Left ventricle myocardium superior (tissue), 1 donor: ENCODE measurements at regions not wholly inside any gene's neighbourhood (a gene's known extent, or its start where the extent isn't known, plus 50 kb on each side); places are given as distances from the start of the nearest gene placed in this dataset.
"Not testable (repeated sequence)": the region's sequence is repeated elsewhere in the genome, so short reads cannot be mapped to it uniquely, and the experiment has no call there.

ENCODE experiments used
- ATAC-seq: fragments of 200-7000 bp; cut with Tn5 transposase; one replicate; pipeline ENCODE4 v1.9.1; 2020; ENCODE audit warnings: mild to moderate bottlenecking, moderate library complexity
- DNase-seq: peaks from one replicate; pipeline ENCODE4 v3.0.0-alpha.2; 2020
- intact Hi-C: fragments of 100-400 bp; cut with micrococcal nuclease; formaldehyde crosslinking; loops from one replicate; pipeline ENCODE4 v1.11.0; 2022
- donor health status: DM: no; HTN: yes; CAD: no; lungs with severe emphysema.

GRCh38 chr2:52269696-52270485 is 1238.0 kb upstream of the NRXN1 start:
- ATAC-seq (no peak), DNase-seq (no peak)
- intact Hi-C loops: no loop called here

DNA sequence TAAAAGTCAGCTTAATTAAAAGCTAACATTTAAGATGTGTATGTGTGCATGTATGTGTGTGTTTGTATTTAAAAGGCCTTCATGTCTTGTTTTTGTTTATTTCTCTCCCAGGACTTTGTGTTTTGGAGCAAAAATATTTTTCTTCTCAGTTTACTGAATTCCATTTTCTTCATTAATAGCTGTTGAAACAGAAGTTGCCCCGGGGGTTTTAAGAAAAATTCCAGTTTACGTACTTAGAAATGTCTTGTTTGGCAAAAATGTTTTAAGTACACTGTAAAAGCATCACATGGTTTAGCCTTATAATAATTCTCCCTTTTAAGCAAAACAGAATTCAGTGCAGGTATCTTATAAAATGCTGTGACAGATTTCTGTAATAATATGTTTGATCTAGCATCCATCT is 1233.0 kb upstream of the NRXN1 start:
- ATAC-seq (no peak), DNase-seq (no peak)
- intact Hi-C loops: no loop called here

DNA sequence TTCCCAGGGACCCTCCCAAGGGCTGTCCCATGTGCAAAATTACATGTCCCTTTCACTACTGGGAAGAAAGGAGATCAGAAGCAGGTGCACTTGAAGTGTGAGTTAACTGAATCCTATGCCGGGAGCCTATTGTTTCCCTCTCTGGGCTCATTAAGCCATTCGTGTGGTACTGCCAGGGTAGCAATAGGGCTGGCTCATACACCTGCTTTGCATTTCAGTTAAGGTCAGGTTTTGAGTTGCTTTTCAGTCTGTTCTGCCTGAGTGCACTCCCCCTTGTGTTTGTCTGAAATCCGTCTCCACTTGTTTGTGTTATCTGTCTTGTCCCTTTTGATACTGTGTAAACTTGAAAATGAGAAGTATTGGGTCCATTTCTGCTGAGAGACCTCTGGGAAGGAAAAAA is 1232.6 kb upstream of the NRXN1 start:
- no peak for DNase-seq
- no peak for ATAC-seq
- intact Hi-C loops: no loop called here

DNA sequence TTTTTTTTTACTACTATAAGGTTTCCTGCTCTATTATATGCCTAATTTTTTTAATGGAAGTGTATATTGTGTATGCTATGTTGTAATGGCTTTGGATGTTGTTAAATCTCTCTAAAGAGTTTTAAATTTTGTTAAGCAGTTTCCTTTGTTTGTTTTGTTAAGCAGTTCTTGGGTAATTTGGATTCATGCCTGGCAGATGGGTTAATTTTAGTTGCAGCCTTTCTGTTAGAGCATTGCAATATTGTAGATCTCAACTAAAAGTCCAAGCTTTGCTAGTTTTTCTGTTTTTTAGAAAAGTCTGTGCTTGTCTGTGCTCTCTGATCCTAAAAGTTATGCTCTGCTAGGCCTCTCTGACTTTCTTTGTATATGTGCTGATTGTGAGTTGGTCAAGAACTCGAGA is 1229.0 kb upstream of the NRXN1 start:
- intact Hi-C loops: no loop called here
- no peak for DNase-seq
- ATAC-seq: no peak

- DNase-seq, ATAC-seq, intact Hi-C loops: not testable (repeated sequence)
Observed at GRCh38 chr2:52258967-52259366, 1227.0 kb upstream of the NRXN1 start.

- DNase-seq: no peak
- no peak for ATAC-seq
- intact Hi-C loops: no loop called here
Observed at GRCh38 chr2:52258038-52258437, 1226.1 kb upstream of the NRXN1 start.

DNA sequence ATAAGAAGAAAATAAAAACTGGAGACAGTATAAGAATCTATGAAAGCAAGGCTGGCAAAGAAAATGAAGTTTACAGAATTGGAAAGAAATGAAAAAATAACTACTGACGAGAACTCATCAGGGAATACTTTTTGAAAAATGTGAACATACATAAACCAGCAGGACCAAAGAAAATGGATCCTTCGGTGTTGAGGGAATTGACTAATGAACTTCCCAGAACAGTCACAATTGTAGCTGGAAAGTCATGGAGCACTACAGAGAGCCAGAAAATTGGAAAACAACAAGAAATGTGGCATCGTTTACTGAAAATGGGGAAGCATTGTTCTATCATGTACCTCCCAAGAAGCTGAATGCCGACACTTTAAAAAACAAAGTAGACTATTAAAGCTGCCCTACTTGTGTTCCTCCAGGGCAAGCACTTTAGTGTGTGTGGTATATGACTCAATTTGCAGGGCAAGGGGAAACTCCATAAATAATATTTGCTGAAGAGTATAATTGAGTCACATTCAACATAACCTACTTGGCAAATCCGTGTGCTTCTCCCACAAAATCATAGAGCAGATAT is 1221.6 kb upstream of the NRXN1 start:
- DNase-seq: no peak
- intact Hi-C loops: no loop called here
- ATAC-seq: no peak

- ATAC-seq (no peak), DNase-seq (no peak)
- intact Hi-C loops: no loop called here
Observed at GRCh38 chr2:52238782-52239181, 1206.8 kb upstream of the NRXN1 start.

- intact Hi-C loops: no loop called here
- ATAC-seq (peak; percentile 75), DNase-seq (no peak)
Observed at GRCh38 chr2:52222128-52222527, 1190.2 kb upstream of the NRXN1 start.

GRCh38 chr2:52220393-52220792 is 1188.5 kb upstream of the NRXN1 start:
- DNase-seq: no peak
- ATAC-seq: no peak
- intact Hi-C loops: no loop called here

DNA sequence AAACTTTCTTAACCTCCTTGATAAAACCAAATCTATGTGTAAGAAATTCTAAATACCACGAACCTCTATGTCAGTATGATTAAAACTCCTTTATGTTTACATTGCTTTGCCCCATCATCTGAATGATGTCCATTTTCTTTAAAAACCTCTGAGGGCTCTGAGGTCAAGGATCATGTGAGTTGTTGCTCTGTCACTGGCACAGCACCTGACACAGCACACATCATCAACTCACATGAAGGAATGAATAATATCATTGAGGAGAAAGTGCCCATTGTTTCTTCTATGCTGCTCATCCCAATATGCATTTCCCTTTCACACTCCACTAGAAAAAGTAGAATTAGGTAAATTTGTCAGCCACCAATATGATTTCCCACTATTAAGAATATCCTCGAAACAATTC is 1178.7 kb upstream of the NRXN1 start:
- ATAC-seq (no peak), DNase-seq (no peak)
- intact Hi-C loops: no loop called here

DNA sequence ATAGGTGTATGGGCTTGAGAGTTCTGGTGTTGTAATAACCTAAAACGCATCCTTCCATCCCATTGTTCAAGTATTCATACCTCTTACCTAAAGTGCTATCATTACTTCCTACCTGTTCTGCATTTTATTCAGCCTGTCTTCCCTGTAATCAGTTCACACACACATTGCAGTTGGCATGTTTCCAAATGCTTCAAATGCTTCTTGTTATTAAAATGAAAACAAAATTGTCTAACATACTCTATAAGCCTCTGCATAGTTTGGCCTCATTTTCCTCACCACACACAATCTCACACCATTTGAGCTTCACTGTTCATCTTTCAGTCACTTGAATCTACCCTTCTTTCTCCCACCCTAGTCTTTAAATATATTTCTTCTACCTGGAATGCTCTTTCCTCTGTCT is 1178.2 kb upstream of the NRXN1 start:
- ATAC-seq (no peak), DNase-seq (no peak)
- intact Hi-C loops: no loop called here

DNA sequence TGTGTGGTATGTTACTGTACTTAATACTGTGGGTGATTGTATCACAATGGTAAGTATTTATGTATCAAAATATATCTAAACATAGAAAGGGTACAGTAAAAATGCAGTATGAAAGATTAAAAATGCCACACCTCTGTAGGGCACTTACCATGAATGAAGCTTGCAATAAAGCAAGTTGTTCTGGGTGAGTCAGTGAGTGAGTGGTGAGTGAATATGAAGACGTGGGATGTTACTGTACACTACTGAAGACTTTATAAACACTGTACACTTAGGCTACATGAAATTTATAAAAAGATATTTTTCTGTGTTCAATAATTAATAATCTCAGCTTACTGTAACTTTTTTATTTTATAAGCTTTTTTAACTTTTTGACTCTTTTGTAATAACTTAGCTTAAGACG is 1162.4 kb upstream of the NRXN1 start:
- ATAC-seq (no peak), DNase-seq (no peak)
- intact Hi-C loops: no loop called here

DNA sequence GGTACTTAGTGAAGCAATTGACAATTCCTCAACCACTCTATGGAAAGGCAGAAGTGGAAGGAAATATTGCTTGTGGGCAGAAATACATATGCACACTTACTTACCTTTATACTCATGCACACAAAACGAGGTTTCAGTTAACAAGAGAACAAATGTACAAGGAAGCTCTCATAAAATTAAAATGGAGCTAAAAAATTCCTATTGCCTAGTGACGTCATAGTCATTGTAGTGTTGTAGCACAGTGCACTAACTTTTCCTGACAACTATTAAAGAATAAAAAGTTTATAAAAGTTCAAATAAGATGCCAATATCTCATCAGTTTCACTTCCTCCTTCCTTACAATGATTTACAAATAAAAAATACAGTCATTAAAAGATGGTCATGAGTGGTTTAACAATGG is 1161.9 kb upstream of the NRXN1 start:
- DNase-seq (no peak), ATAC-seq (no peak)
- intact Hi-C loops: no loop called here

- DNase-seq (no peak), ATAC-seq (no peak)
- intact Hi-C loops: no loop called here
Observed at GRCh38 chr2:52192656-52193055, 1160.7 kb upstream of the NRXN1 start.

- intact Hi-C loops: no loop called here
- ATAC-seq: no peak
Observed at GRCh38 chr2:52181080-52181479, 1149.1 kb upstream of the NRXN1 start.

GRCh38 chr2:52178845-52179244 is 1146.9 kb upstream of the NRXN1 start:
- intact Hi-C loops: no loop called here
- no peak for DNase-seq
- no peak for ATAC-seq

More at GRCh38 chr2:52181080-52181479, 1149.1 kb upstream of the NRXN1 start:
- no peak for DNase-seq

DNA sequence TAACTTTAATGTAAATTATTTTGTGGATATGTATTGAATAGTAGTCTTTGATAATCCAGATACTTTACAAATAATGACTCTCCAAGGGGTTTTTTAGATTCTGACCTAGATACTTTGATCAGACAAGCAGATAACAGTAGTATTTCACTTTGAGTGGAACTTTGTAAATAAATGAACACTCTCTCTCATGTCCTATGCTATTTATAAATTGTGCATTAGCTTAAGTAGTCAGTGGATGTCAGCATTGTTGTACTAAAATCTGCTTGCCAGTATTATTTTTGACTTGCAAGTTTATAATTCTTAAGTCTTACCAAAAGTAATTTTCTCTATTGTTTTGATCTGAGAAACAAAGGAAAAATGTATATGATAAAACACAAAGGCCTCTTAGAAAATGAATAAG is 1113.1 kb upstream of the NRXN1 start:
- intact Hi-C loops: no loop called here
- ATAC-seq: peak; percentile 33
- DNase-seq: no peak

DNA sequence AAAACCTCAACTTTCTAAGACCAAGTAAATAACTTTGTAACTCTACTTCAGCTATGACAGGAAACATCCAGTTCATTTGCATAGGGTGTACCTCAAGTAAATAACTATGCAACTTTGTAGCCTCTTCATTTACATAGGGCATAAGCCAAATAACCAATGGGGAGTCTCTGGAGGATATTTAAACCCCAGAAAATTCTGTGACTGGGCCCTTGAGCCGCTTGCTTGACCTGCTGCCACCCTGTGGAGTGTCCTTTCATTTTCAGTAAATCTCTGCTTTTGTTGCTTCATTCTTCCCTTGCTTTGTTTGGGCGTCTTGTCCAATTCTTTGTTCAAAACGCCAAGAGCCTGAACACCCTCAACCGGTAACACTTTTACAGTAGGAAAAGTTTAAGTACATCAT is 1112.7 kb upstream of the NRXN1 start:
- intact Hi-C loops: no loop called here

DNA sequence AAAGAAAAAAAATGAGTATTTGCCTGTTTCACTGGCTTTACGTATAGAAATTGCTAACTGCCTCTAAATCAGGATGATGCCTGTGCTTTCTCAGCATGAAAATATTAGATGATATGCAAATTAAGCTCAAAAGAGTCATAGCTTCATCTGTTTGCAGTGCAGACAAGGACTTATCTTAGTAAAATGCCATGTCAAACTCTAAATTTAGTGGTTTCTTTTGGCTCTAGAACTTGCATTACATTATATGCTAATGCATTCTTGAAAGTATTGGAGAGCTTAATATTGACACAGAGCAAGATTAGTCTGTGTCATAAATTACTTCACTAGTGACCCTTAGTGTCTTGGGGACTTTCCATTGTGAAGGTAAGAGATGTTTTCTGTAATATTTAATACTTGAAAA is 1109.1 kb upstream of the NRXN1 start:
- intact Hi-C loops: no loop called here
- ATAC-seq: no peak
- no peak for DNase-seq

More for the DNA sequence above, 1112.7 kb upstream of the NRXN1 start:
- ATAC-seq (no peak), DNase-seq (no peak)

GRCh38 chr2:52139241-52139640 is 1107.3 kb upstream of the NRXN1 start:
- intact Hi-C loops: no loop called here
- ATAC-seq: no peak

More at GRCh38 chr2:52139241-52139640, 1107.3 kb upstream of the NRXN1 start:
- DNase-seq: no peak
